Omental fat pad (tissue), 3 donors: ENCODE measurements at regions not wholly inside any gene's neighbourhood (a gene's known extent, or its start where the extent isn't known, plus 50 kb on each side); places are given as distances from the start of the nearest gene placed in this dataset.
A peak's percentile ranks its signal among the peaks of the same experiment; 100 is the strongest.

Experiments used
- ATAC-seq: fragments of 150-250 bp; one replicate; pipeline ENCODE4 v1.9.1; 2016; ENCODE audit warnings: mild to moderate bottlenecking, moderate library complexity; ENCODE audit not compliant: low FRiP score
- DNase-seq: peaks from one replicate; pipeline ENCODE4 v3.0.0-alpha.2; 2019; ENCODE audit warnings: low spot score
- CTCF ChIP-seq, 3 donors: fragments of 450-650 bp; IDR thresholded peaks; one replicate each; pipeline ENCODE4 v1.5.1; 2016 to 2017; ENCODE audit warnings: antibody characterized with exemption in 3 of 3, mild to moderate bottlenecking in 3 of 3, moderate library complexity in 2 of 3

GRCh38 chr1:67555461-67556296 lies 125.5 kb upstream of the SERBP1 start:
- ATAC-seq (no peak), DNase-seq (no peak)
- no peak for TF ChIP-seq CTCF (IDR thresholded peaks at IDR 0.05)

- TF ChIP-seq CTCF (IDR thresholded peaks at IDR 0.05), result no peak
- ATAC-seq (no peak), DNase-seq (no peak)
These were observed 126.2 kb upstream of the SERBP1 start for GRCh38 chr1:67556297-67556900.

GRCh38 chr1:67557696-67558448 lies 127.1 kb upstream of the GADD45A start:
- TF ChIP-seq CTCF (IDR thresholded peaks at IDR 0.05), result no peak
- ATAC-seq, result no peak
- DNase-seq, result no peak

GRCh38 chr1:67558449-67559193 lies 126.4 kb upstream of the GADD45A start:
- TF ChIP-seq CTCF (IDR thresholded peaks at IDR 0.05), result no peak
- ATAC-seq (no peak), DNase-seq (no peak)

GRCh38 chr1:67559222-67559700 lies 125.7 kb upstream of the GADD45A start:
- ATAC-seq (peak; percentile 78), DNase-seq (no peak)
- TF ChIP-seq CTCF (IDR thresholded peaks at IDR 0.05), result no peak

GRCh38 chr1:67560580-67561255 lies 124.3 kb upstream of the GADD45A start:
- no peak for DNase-seq
- no peak for TF ChIP-seq CTCF (IDR thresholded peaks at IDR 0.05)
- ATAC-seq, result no peak
